SIG-M5 treated with dmso at 0.1 percent for 504 hours (cell line): ENCODE measurements at regions not wholly inside any gene's neighbourhood (a gene's known extent, or its start where the extent isn't known, plus 50 kb on each side); places are given as distances from the start of the nearest gene placed in this dataset.
"Not testable (repeated sequence)": the region's sequence is repeated elsewhere in the genome, so short reads cannot be mapped to it uniquely, and the experiment has no call there.

Experiments
- DNase-seq: peaks from one replicate; lab custom pipeline; 2025; ENCODE audit not compliant: unreplicated experiment; lab: John Stamatoyannopoulos, UW

- DNase-seq, result no peak
Observed at GRCh38 chrX:152079768-152080167, 58.6 kb downstream of the MAGEA10 start.

- DNase-seq, result no peak
Observed at GRCh38 chrX:152074163-152074562, 64.2 kb downstream of the MAGEA10 start.

GRCh38 chrX:152072236-152072635 is 66.1 kb downstream of the MAGEA10 start:
- DNase-seq, result no peak

GRCh38 chrX:152070144-152070543 is 68.2 kb downstream of the MAGEA10 start:
- DNase-seq, result no peak

- no peak for DNase-seq
Observed at GRCh38 chrX:152061557-152061956, 76.8 kb downstream of the MAGEA10 start.

GRCh38 chrX:152061083-152061482 is 77.3 kb downstream of the MAGEA10 start:
- DNase-seq, result no peak

GRCh38 chrX:152050623-152051022 is 76.1 kb upstream of the GABRE start:
- DNase-seq, result not testable (repeated sequence)

- DNase-seq, result no peak
Observed at GRCh38 chrX:152044383-152044782, 69.9 kb upstream of the GABRE start.

GRCh38 chrX:152038804-152039203 is 64.3 kb upstream of the GABRE start:
- DNase-seq, result peak; percentile 3

- DNase-seq, result no peak
Observed at GRCh38 chrX:152037183-152037582, 62.7 kb upstream of the GABRE start.

- DNase-seq, result not testable (repeated sequence)
Observed at GRCh38 chrX:152031346-152031745, 56.9 kb upstream of the GABRE start.

GRCh38 chrX:152028579-152028978 is 54.1 kb upstream of the GABRE start:
- DNase-seq, result no peak

GRCh38 chrX:152025656-152026440 is 51.4 kb upstream of the GABRE start:
- no peak for DNase-seq

- no peak for DNase-seq
Observed at GRCh38 chrX:152024710-152025109, 50.2 kb upstream of the GABRE start.
